ENCODE measurements at regions not wholly inside any gene's neighbourhood (a gene's known extent, or its start where the extent isn't known, plus 50 kb on each side); places are given as distances from the start of the nearest gene placed in this dataset.

DNA sequence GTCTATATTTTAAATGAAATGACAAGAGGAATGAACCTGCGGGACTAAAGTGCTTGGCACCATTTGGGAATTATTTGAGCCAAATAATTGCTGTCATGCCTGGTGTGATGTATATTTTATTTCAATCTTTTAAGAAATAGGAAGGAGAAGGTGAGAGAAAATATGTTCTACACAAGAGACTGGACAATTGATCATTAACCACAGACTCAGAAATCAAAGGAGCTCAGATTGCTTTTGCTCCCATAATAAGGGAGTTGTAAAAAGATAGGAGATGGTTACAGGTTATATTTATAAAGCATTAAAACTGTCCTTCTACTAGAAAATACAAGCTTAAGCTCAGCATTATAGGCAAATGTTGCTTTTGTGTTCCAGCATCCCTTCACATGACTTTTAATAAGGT lies 515.2 kb upstream of the SULF2 start:
- no peak for DNase-seq (ENCODE audit: low read depth)

DNA sequence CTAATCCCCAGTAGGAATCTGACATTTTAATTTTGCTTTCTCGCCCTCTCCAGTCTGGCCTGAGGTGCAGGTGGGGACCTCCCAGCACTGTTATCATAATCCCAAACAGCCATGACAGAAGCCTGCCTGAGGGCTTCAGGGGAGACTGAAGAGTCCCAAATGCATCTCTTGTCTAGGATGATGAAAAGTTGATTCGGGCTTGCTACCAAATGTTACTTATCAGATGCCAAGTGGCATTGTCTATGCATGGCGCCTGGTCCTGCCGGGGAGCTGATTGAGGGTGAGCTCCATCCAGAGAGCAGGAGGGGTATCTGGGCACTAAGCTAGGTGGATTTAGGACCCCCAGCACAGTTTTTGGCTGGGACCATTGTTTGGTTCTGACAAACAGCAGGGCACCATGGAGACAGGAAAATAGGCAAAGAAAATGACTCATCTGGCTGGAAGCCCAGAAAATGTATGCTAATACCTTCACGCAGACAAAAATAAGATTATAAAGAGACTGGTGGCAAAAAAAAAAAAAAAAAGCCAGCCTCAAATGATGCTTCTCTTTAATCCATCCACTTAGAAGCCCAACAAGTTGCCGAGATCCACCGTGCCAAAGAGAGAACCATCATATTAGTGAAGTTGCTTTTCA lies 513.7 kb upstream of the SULF2 start:
- DNase-seq (ENCODE audit: low read depth): no peak

GRCh38 chr20:48298433-48298832 lies 513.2 kb upstream of the SULF2 start:
- DNase-seq (ENCODE audit: low read depth): no peak

- DNase-seq (ENCODE audit: low read depth): no peak
These were observed 510.7 kb upstream of the SULF2 start for GRCh38 chr20:48295966-48296421.

- DNase-seq (ENCODE audit: low read depth): no peak
These were observed 510.2 kb upstream of the SULF2 start for GRCh38 chr20:48295445-48295903.

- DNase-seq (ENCODE audit: low read depth): no peak
These were observed 509.7 kb upstream of the SULF2 start for GRCh38 chr20:48294942-48295341.

GRCh38 chr20:48294196-48294595 lies 508.9 kb upstream of the SULF2 start:
- DNase-seq (ENCODE audit: low read depth): no peak

- DNase-seq (ENCODE audit: low read depth): no peak
These were observed 508.4 kb upstream of the SULF2 start for GRCh38 chr20:48293671-48294070.

GRCh38 chr20:48292806-48293205 lies 507.5 kb upstream of the SULF2 start:
- no peak for DNase-seq (ENCODE audit: low read depth)

DNA sequence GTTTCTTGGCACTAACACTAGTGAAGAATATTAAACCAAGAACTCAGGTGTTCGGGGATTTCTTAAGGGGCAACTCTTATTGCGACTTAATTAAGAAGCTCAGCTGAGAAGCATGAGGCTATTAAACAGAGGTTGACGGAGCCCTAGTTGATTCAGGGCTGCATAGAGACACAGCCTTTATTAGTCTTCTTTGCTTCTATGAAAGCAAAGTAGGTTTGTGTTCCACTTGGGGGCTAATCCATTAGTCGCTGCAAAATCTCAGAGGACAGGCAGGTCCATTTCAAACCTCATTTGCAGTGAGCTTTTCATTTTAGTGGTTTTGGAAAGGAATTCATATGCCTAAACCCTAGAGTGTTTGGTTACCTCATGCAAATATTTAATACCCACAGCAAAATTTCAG lies 506.6 kb upstream of the SULF2 start:
- DNase-seq (ENCODE audit: low read depth): no peak

- no peak for DNase-seq (ENCODE audit: low read depth)
These were observed 503.7 kb upstream of the SULF2 start for GRCh38 chr20:48288930-48289507.

- DNase-seq (ENCODE audit: low read depth): no peak
These were observed 502.4 kb upstream of the SULF2 start for GRCh38 chr20:48287552-48288170.

DNA sequence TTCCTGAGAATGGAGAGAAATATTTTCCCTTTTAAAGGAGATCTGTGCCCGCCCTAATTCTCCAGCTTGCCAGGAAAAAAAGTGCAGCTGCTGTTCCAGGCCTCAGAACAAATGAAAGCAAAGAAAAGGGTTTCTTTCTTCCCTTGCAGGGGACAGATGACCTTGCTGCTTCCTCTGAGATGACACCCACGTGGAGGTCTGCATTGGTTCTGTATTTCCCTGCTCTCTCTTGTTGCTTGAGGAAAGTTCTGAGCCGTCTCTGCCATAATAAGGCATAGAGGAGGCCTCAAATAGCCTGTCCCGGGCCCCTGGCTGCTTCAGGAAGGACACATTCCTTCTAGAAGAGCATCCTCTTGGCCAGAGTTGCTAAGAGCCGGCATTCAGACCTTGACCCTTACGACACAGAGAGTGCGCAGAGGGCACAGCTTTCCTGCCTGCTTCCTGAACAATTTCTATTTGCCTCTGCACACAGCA lies 501.8 kb upstream of the SULF2 start:
- DNase-seq (ENCODE audit: low read depth): no peak

GRCh38 chr20:48286601-48287000 lies 501.3 kb upstream of the SULF2 start:
- DNase-seq (ENCODE audit: low read depth): no peak

DNA sequence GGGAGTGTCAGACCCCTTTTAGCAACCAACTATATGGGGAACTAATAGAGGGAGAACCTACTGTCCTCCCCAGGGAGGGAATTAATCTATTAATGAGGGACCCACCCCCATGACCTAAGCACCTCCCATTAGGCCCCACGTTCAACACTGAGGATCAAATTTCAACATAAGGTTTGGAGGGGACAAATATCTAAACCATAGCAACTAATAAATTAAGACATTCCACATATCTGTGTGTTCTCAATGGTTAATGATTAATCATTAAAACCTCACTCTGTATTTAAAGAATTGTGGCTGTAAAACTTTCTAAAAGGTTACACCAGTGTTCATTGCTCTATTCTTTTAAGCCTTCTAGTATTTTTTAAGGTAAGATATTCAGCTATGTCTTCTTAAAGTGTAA lies 500.4 kb upstream of the SULF2 start:
- no peak for DNase-seq (ENCODE audit: low read depth)

DNA sequence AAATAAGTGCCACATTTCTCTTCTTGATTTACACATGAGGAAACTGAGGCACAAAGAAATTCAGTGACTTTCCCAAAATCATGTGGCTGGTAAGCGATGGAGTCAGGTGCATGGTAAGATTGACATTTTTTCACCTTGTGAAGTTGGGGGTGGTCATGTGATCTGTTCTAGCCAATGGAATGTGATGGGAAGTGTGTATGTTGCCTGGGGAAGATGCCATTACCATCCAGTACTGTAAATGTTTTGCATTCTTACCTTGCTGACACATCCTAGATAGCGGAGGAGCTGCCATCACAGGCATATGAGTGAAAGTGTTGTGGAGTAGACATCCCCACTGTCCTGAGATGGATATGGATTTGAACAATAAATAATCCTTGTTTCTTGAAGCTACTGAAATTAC lies 499.6 kb upstream of the SULF2 start:
- no peak for DNase-seq (ENCODE audit: low read depth)

DNA sequence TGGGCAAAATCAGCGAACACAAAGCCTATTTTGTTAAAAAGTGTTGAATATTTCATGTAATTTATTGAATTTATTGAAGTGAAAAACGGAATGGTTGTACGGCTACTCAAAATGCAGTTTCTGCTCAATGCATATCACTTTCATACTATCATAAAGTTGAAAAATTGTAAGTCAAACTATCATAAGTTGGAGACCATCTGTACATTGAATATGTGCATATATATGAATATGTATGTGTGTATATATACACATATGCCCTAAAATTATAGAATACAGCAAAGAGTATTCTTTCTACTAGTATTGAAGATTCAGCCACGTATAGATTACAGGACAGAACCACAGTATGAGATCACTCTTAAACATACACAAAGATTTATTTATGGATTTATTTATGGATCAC lies 499.0 kb upstream of the SULF2 start:
- no peak for DNase-seq (ENCODE audit: low read depth)

DNA sequence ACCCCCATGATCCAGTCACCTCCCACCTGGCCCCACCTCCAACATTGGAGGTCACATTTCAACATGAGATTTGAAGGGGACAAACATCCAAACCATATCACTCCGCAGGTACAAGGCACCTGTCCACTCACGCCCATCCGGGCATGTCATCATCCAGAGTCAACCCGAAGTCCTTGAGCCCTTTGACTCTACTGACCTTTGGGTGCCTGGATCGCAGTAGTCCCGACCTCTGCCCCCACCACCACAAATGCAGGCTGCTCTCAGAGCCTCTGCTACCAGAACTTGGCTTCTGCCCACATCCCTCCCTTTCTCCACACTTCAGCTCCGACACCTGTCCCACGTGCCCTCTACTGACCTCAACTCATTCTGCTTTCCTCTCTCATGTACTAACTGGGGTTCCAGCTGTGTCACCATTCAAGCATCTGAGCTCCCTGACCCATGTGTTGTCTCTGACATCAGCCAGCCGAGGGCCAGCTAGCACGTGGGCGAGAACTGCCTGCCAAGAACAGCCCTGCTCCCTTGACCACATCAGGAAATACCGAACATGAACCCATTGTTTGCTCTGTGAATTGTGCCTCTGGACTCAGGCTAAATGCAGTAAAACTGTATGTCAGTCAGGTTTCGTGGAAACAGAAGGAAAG lies 498.3 kb upstream of the SULF2 start:
- no peak for DNase-seq (ENCODE audit: low read depth)

DNA sequence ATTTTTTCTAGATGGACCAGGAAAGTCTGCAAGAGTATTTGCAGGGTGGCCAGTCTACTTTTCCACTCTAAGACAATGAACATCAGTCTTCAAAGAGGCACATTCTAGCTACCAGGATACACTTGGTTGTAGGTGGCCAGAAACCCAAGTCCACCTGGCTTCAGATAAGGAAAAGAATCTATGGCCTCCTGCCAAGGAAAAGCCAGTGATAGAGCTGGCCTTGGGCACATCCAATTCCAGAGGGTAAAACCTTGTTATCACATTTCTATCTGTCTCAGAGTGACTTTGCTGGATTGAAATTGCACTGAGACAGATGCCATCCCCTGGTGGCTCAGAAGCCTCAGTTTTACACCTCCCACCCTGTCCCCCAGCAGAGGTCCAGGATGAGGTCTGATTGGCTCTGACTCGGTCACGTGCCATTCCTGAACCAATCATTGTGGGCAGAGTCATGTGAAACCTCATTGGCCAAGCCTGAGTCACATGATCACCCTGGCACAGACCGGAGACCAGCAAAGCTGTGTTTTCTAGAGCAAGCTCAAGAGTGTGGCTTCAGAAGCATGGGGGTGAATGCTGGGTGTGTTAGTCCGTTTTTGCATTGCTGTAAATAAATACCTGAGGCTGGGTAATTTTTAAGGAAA lies 497.4 kb upstream of the SULF2 start:
- DNase-seq (ENCODE audit: low read depth): no peak

- no peak for DNase-seq (ENCODE audit: low read depth)
These were observed 496.2 kb upstream of the SULF2 start for GRCh38 chr20:48281501-48281900.

- DNase-seq (ENCODE audit: low read depth): no peak
These were observed 493.7 kb upstream of the SULF2 start for GRCh38 chr20:48278961-48279481.

- DNase-seq (ENCODE audit: low read depth): no peak
These were observed 492.0 kb upstream of the SULF2 start for GRCh38 chr20:48277266-48277665.

All from activated T-cell treated with anti-CD3 and anti-CD28 coated beads for 48 hours (primary cell).